Mononuclear cell (primary cell): ENCODE measurements at regions not wholly inside any gene's neighbourhood (a gene's known extent, or its start where the extent isn't known, plus 50 kb on each side); places are given as distances from the start of the nearest gene placed in this dataset.
"Not testable (repeated sequence)": the region's sequence is repeated elsewhere in the genome, so short reads cannot be mapped to it uniquely, and the experiment has no call there.

Experiments used
- H3K27me3 ChIP-seq: 2 replicates; pipeline ENCODE4 v1.6.0; 2011; ENCODE audit warnings: low read length, control low read depth; ENCODE audit not compliant: insufficient read depth
- H3K4me1 ChIP-seq: 2 replicates; pipeline ENCODE4 v1.5.1; 2011; ENCODE audit warnings: mild to moderate bottlenecking, low read length, control low read depth; ENCODE audit not compliant: insufficient read depth
- H3K4me3 ChIP-seq: 2 replicates; pipeline ENCODE4 v1.5.1; 2011; ENCODE audit warnings: mild to moderate bottlenecking, low read length, moderate library complexity
- H3K9me3 ChIP-seq: 2 replicates; pipeline ENCODE4 v1.5.1; 2011; ENCODE audit warnings: low read depth, mild to moderate bottlenecking, control low read depth, low read length

GRCh38 chr12:61272441-61272840 lies 987.8 kb upstream of the USP15 start:
- Histone ChIP-seq H3K27me3 (no peaks in the 10 kb centered on the region), H3K4me3 (no peak overlapping the region), H3K4me1 (no peaks in the 10 kb centered on the region), H3K9me3 (peaks cover 10% of the 10 kb centered on the region)

GRCh38 chr12:61282790-61283575 lies 977.2 kb upstream of the USP15 start:
- Histone ChIP-seq H3K4me1 (no peaks in the 10 kb centered on the region), H3K9me3 (peaks cover 17% of the 10 kb centered on the region), H3K27me3 (no peaks in the 10 kb centered on the region), H3K4me3 (no peak overlapping the region)

GRCh38 chr12:61290473-61290872 lies 969.7 kb upstream of the USP15 start:
- no peaks in the 10 kb centered on the region for H3K4me1 ChIP-seq
- H3K9me3 ChIP-seq: peaks cover 31% of the 10 kb centered on the region
- H3K4me3 ChIP-seq: no peak overlapping the region
- no peaks in the 10 kb centered on the region for H3K27me3 ChIP-seq

- Histone ChIP-seq H3K9me3 (peaks cover 27% of the 10 kb centered on the region), H3K4me1 (no peaks in the 10 kb centered on the region), H3K27me3 (no peaks in the 10 kb centered on the region), H3K4me3 (no peak overlapping the region)
These were observed 968.6 kb upstream of the USP15 start for GRCh38 chr12:61291647-61292046.

GRCh38 chr12:61294011-61294410 lies 966.2 kb upstream of the USP15 start:
- H3K9me3 ChIP-seq: peaks cover 15% of the 10 kb centered on the region
- H3K27me3 ChIP-seq, H3K4me3 ChIP-seq, H3K4me1 ChIP-seq: not testable (repeated sequence)

GRCh38 chr12:61301817-61302216 lies 958.4 kb upstream of the USP15 start:
- H3K9me3 ChIP-seq: no peaks in the 10 kb centered on the region
- no peaks in the 10 kb centered on the region for H3K27me3 ChIP-seq
- H3K4me1 ChIP-seq: no peaks in the 10 kb centered on the region

GRCh38 chr12:61302282-61302681 lies 957.9 kb upstream of the USP15 start:
- Histone ChIP-seq H3K27me3 (no peaks in the 10 kb centered on the region), H3K4me3 (no peak overlapping the region), H3K4me1 (no peaks in the 10 kb centered on the region), H3K9me3 (no peaks in the 10 kb centered on the region)

More at GRCh38 chr12:61301817-61302216, 958.4 kb upstream of the USP15 start:
- no peak overlapping the region for H3K4me3 ChIP-seq

- Histone ChIP-seq H3K9me3 (no peaks in the 10 kb centered on the region), H3K4me1 (no peaks in the 10 kb centered on the region), H3K4me3 (no peak overlapping the region), H3K27me3 (no peaks in the 10 kb centered on the region)
These were observed 952.0 kb upstream of the USP15 start for GRCh38 chr12:61308220-61308619.

- no peaks in the 10 kb centered on the region for H3K9me3 ChIP-seq
- no peaks in the 10 kb centered on the region for H3K4me1 ChIP-seq
- H3K4me3 ChIP-seq: no peak overlapping the region
- no peaks in the 10 kb centered on the region for H3K27me3 ChIP-seq
These were observed 948.8 kb upstream of the USP15 start for GRCh38 chr12:61311413-61311812.

- no peaks in the 10 kb centered on the region for H3K9me3 ChIP-seq
- H3K4me1 ChIP-seq: no peaks in the 10 kb centered on the region
- H3K27me3 ChIP-seq: no peaks in the 10 kb centered on the region
- H3K4me3 ChIP-seq: no peak overlapping the region
These were observed 911.3 kb upstream of the USP15 start for GRCh38 chr12:61348871-61349270.

GRCh38 chr12:61355105-61355504 lies 905.1 kb upstream of the USP15 start:
- Histone ChIP-seq H3K4me3 (no peak overlapping the region), H3K4me1 (no peaks in the 10 kb centered on the region), H3K9me3 (no peaks in the 10 kb centered on the region)

GRCh38 chr12:61356485-61356884 lies 903.7 kb upstream of the USP15 start:
- no peaks in the 10 kb centered on the region for H3K4me1 ChIP-seq
- no peak overlapping the region for H3K4me3 ChIP-seq
- no peaks in the 10 kb centered on the region for H3K27me3 ChIP-seq
- H3K9me3 ChIP-seq: no peaks in the 10 kb centered on the region

More at GRCh38 chr12:61355105-61355504, 905.1 kb upstream of the USP15 start:
- no peaks in the 10 kb centered on the region for H3K27me3 ChIP-seq

GRCh38 chr12:61357496-61357895 lies 902.7 kb upstream of the USP15 start:
- Histone ChIP-seq H3K27me3 (no peaks in the 10 kb centered on the region), H3K9me3 (no peaks in the 10 kb centered on the region), H3K4me3 (no peak overlapping the region), H3K4me1 (no peaks in the 10 kb centered on the region)

- Histone ChIP-seq H3K27me3 (no peaks in the 10 kb centered on the region), H3K4me3 (no peak overlapping the region), H3K9me3 (no peaks in the 10 kb centered on the region), H3K4me1 (no peaks in the 10 kb centered on the region)
These were observed 898.2 kb upstream of the USP15 start for GRCh38 chr12:61362037-61362436.

GRCh38 chr12:61365001-61365400 lies 895.2 kb upstream of the USP15 start:
- Histone ChIP-seq H3K4me1 (no peaks in the 10 kb centered on the region), H3K27me3 (no peaks in the 10 kb centered on the region), H3K9me3 (no peaks in the 10 kb centered on the region), H3K4me3 (no peak overlapping the region)

- H3K9me3 ChIP-seq: no peaks in the 10 kb centered on the region
- no peaks in the 10 kb centered on the region for H3K4me1 ChIP-seq
- no peak overlapping the region for H3K4me3 ChIP-seq
- H3K27me3 ChIP-seq: no peaks in the 10 kb centered on the region
These were observed 892.9 kb upstream of the USP15 start for GRCh38 chr12:61367281-61367785.
